SU-DHL-6 (cell line): ENCODE measurements at regions not wholly inside any gene's neighbourhood (a gene's known extent, or its start where the extent isn't known, plus 50 kb on each side); places are given as distances from the start of the nearest gene placed in this dataset.

Experiments
- CTCF ChIP-seq: fragments of 200-600 bp; sonication (generic); IDR thresholded peaks from one replicate; pipeline ENCODE4 v1.5.1; 2017; ENCODE audit warnings: antibody characterized with exemption, mild to moderate bottlenecking, low read length, moderate library complexity; ENCODE audit not compliant: insufficient read depth, poor library complexity, severe bottlenecking
- EZH2phosphoT487 ChIP-seq: fragments of 200-600 bp; sonication (generic), shearing (Covaris generic); conservative IDR thresholded peaks from 2 replicates; pipeline ENCODE4 v1.6.1; 2018; ENCODE audit warnings: mild to moderate bottlenecking, antibody characterized with exemption, low read length, moderate library complexity, mixed read lengths

- no peak for TF ChIP-seq CTCF
- no peak for TF ChIP-seq EZH2phosphoT487
Observed at GRCh38 chr1:58919226-58919958, 135.5 kb upstream of the JUN start.
